Endothelial cell of umbilical vein (primary cell): ENCODE measurements at regions not wholly inside any gene's neighbourhood (a gene's known extent, or its start where the extent isn't known, plus 50 kb on each side); places are given as distances from the start of the nearest gene placed in this dataset.

Source experiments
- BruUV-seq: library from RNA; stranded (reverse); fragments of 400-500 nt; replicated peaks from 2 replicates; lab custom pipeline; 2021; lab: Mats Ljungman, UMichigan
- CTCF ChIA-PET: fragments of 300-600, 350-600 bp; sonication (Branson Sonifier 250); formaldehyde crosslinking; loops from one replicate; lab custom pipeline; 2021; ENCODE audit warnings: antibody characterized with exemption, inconsistent platforms; lab: Charles Lee
- POLR2A ChIA-PET: fragments of 300-600, 350-600 bp; sonication (Branson Sonifier 250); formaldehyde crosslinking; loops from one replicate; lab custom pipeline; 2021; ENCODE audit warnings: antibody characterized with exemption, inconsistent platforms; lab: Charles Lee
- DNase-seq: peaks from one replicate; pipeline ENCODE4 v3.0.0-alpha.2; 2011; ENCODE audit warnings: low read depth, low spot score
- FAIRE-seq: peaks from 2 replicates; lab custom pipeline; 2011; peaks lifted over from hg19 to GRCh38; lab: Jason Lieb, UNC
- H2AFZ ChIP-seq: 2 replicates; pipeline ENCODE4 v1.6.0; 2012; ENCODE audit warnings: low read depth, low read length, control low read depth, inconsistent platforms
- H3K27ac ChIP-seq: 2 replicates; pipeline ENCODE4 v1.5.1; 2011; ENCODE audit warnings: low read depth, mild to moderate bottlenecking, control low read depth, low read length, moderate library complexity; ENCODE audit not compliant: insufficient read depth
- H3K27me3 ChIP-seq, 2 experiments: 2 replicates each; pipeline versions ENCODE4 v1.6.0 to v1.6.1; 2011; ENCODE audit warnings: low read length in 2 of 2, mixed read lengths in 1 of 2; ENCODE audit not compliant: control insufficient read depth in 2 of 2, insufficient read depth in 2 of 2
- H3K36me3 ChIP-seq, 2 experiments: 2 replicates in 1 of 2; 3 replicates in 1 of 2; pipeline ENCODE4 v1.5.1; 2011; ENCODE audit warnings: low read length in 2 of 2, mild to moderate bottlenecking in 1 of 2, moderate library complexity in 1 of 2; ENCODE audit not compliant: control insufficient read depth in 2 of 2, insufficient read depth in 2 of 2; ENCODE audit errors: extremely low read depth in 1 of 2
- H3K4me1 ChIP-seq: 3 replicates; pipeline ENCODE4 v1.5.1; 2011; ENCODE audit warnings: mild to moderate bottlenecking, low read length; ENCODE audit not compliant: control insufficient read depth, insufficient read depth; ENCODE audit errors: extremely low read depth
- H3K4me2 ChIP-seq: 2 replicates; pipeline ENCODE4 v1.6.1; 2011; ENCODE audit warnings: low read length, control low read depth, mixed read lengths; ENCODE audit not compliant: insufficient read depth
- H3K4me3 ChIP-seq, 3 experiments: fragments of 200-600 bp in 1 of 3; sonication (generic), shearing (Covaris generic) in 1 of 3; replicated peaks in 1 of 3; 2 replicates each; pipeline ENCODE4 v1.5.1; 2011 to 2016; ENCODE audit warnings: control low read depth in 3 of 3, low read length in 3 of 3, mild to moderate bottlenecking in 2 of 3, inconsistent platforms in 1 of 3, low read depth in 1 of 3, moderate library complexity in 1 of 3; ENCODE audit not compliant: insufficient read depth in 1 of 3
- H3K79me2 ChIP-seq: 2 replicates; pipeline ENCODE4 v1.6.0; 2012; ENCODE audit warnings: low read length, inconsistent platforms; ENCODE audit not compliant: control insufficient read depth, insufficient read depth
- H3K9ac ChIP-seq: replicated peaks from 2 replicates; pipeline ENCODE3; 2011; ENCODE audit warnings: low read length, control low read depth; ENCODE audit not compliant: insufficient read depth; ENCODE audit errors: extremely low read depth
- H3K9me1 ChIP-seq: replicated peaks from 3 replicates; pipeline ENCODE4 v1.6.0; 2011; ENCODE audit warnings: mild to moderate bottlenecking, low read length; ENCODE audit not compliant: control insufficient read depth, insufficient read depth; ENCODE audit errors: extremely low read depth
- H3K9me3 ChIP-seq: replicated peaks from 2 replicates; pipeline ENCODE4 v1.5.1; 2012; ENCODE audit warnings: low read length, inconsistent platforms; ENCODE audit not compliant: control insufficient read depth, insufficient read depth
- H4K20me1 ChIP-seq: replicated peaks from 2 replicates; pipeline ENCODE3; 2011; ENCODE audit warnings: mild to moderate bottlenecking, low read length; ENCODE audit not compliant: control insufficient read depth, insufficient read depth; ENCODE audit errors: extremely low read depth
- EZH2 ChIP-seq: IDR thresholded peaks from 2 replicates; pipeline ENCODE4 v1.6.1; 2012; ENCODE audit warnings: borderline replicate concordance, low read depth, mild to moderate bottlenecking, moderate library complexity, low read length, inconsistent platforms; ENCODE audit not compliant: severe bottlenecking
- FOS ChIP-seq: IDR thresholded peaks from 2 replicates; pipeline ENCODE4 v1.6.1; 2011; ENCODE audit warnings: mild to moderate bottlenecking, low read length, moderate library complexity, borderline replicate concordance; ENCODE audit not compliant: insufficient read depth
- GATA2 ChIP-seq: IDR thresholded peaks from 2 replicates; pipeline ENCODE4 v1.7.0; 2011; ENCODE audit warnings: low read depth, mild to moderate bottlenecking, moderate library complexity, mixed read lengths, low read length; ENCODE audit not compliant: insufficient read length, insufficient read depth
- JUN ChIP-seq: IDR thresholded peaks from 2 replicates; pipeline ENCODE4 v1.6.1; 2011; ENCODE audit warnings: borderline replicate concordance, low read depth; ENCODE audit not compliant: insufficient read length, insufficient read depth
- MAX ChIP-seq: IDR thresholded peaks from 2 replicates; pipeline ENCODE4 v1.6.1; 2011; ENCODE audit not compliant: insufficient read depth, insufficient read length
- MYC ChIP-seq: IDR thresholded peaks from one replicate; pipeline ENCODE4 v1.6.1; 2011; ENCODE audit warnings: mild to moderate bottlenecking, low read depth, low read length
- POLR2A ChIP-seq: IDR thresholded peaks from 2 replicates; pipeline ENCODE4 v1.6.1; 2012; ENCODE audit warnings: low read depth, mild to moderate bottlenecking, control low read depth, low read length
- POLR2AphosphoS5 ChIP-seq: IDR thresholded peaks from 2 replicates; pipeline ENCODE4 v1.6.1; 2012; ENCODE audit warnings: low read depth, mild to moderate bottlenecking, control low read depth, low read length, moderate library complexity; ENCODE audit not compliant: insufficient read depth
- dilution Hi-C: fragments of 300-500 bp; cut with MboI; formaldehyde crosslinking; loops from one replicate; pipeline ENCODE4 v1.15.0; 2019; ENCODE audit warnings: low sequenced_read_pairs; ENCODE audit not compliant: extremely low pct_ligation_motif_present
- intact Hi-C: fragments of 100-400 bp; cut with micrococcal nuclease; formaldehyde crosslinking; loops from one replicate; pipeline ENCODE4 v1.10.0; 2022
- TF ChIP-seq, protein P1 (sequence below), 2 donors: IDR thresholded peaks; 1 replicate in 1 of 2; 2 replicates in 1 of 2; pipeline ENCODE4 v1.5.1; 2011; ENCODE audit warnings: low read length in 2 of 2, mild to moderate bottlenecking in 2 of 2, moderate library complexity in 2 of 2, control low read depth in 1 of 2, inconsistent platforms in 1 of 2, low read depth in 1 of 2; ENCODE audit not compliant: insufficient read depth in 1 of 2; ENCODE audit errors: extremely low read depth in 1 of 2

DNA sequence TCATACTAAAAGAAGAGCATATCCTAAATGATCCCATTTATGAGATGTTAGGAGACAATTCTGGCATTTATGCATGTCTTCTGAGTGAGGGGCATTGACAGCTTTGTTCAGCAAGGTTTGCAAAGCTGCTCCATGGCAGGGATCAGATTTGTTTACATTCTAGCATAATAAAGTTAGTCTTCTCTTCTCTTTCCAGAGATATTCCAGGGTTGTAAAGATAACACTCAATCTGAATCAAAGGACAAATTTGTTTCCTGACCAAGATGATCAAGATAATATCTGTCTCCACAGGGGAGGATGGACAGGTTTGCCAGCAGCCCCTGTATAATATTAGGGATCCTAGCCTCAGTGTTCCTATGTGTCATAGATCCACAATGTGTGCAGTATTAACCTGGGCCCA lies 77.5 kb upstream of the ZC3H12C start:
- CTCF ChIA-PET: no interaction called here
- DNase-seq (no peak), FAIRE-seq (no peak)
- no peak for TF ChIP-seq JUN
- no peak for TF ChIP-seq MYC
- no peak for TF ChIP-seq EZH2
- TF ChIP-seq, protein P1, sequence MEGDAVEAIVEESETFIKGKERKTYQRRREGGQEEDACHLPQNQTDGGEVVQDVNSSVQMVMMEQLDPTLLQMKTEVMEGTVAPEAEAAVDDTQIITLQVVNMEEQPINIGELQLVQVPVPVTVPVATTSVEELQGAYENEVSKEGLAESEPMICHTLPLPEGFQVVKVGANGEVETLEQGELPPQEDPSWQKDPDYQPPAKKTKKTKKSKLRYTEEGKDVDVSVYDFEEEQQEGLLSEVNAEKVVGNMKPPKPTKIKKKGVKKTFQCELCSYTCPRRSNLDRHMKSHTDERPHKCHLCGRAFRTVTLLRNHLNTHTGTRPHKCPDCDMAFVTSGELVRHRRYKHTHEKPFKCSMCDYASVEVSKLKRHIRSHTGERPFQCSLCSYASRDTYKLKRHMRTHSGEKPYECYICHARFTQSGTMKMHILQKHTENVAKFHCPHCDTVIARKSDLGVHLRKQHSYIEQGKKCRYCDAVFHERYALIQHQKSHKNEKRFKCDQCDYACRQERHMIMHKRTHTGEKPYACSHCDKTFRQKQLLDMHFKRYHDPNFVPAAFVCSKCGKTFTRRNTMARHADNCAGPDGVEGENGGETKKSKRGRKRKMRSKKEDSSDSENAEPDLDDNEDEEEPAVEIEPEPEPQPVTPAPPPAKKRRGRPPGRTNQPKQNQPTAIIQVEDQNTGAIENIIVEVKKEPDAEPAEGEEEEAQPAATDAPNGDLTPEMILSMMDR (IDR thresholded peaks at IDR 0.05; ENCODE audit: extremely low read depth in 1 of 2, insufficient read depth in 1 of 2, low read depth in 1 of 2, low read length in 2 of 2): no peak
- no peak for TF ChIP-seq GATA2
- no peak for TF ChIP-seq FOS
- no peak for TF ChIP-seq POLR2AphosphoS5
- TF ChIP-seq POLR2A: no peak
- no peak for TF ChIP-seq MAX
- Histone ChIP-seq H4K20me1 (no peaks in the 10 kb centered on the region), H3K27me3 (no peaks in the 10 kb centered on the region), H3K9ac (no peak overlapping the region), H3K4me3 (no peak overlapping the region), H3K9me3 (no peaks in the 10 kb centered on the region), H3K36me3 (no peaks in the 10 kb centered on the region), H3K27ac (no peak overlapping the region), H3K4me2 (no peak overlapping the region), H3K79me2 (no peaks in the 10 kb centered on the region), H3K4me1 (no peaks in the 10 kb centered on the region), H3K9me1 (no peaks in the 10 kb centered on the region), H2AFZ (no peak overlapping the region)
- no TSS peak for BruUV-seq
- intact Hi-C loops (no loop called here), dilution Hi-C loops (no loop called here)
- POLR2A ChIA-PET: no interaction called here
